HEK293 (cell line): ENCODE measurements at regions not wholly inside any gene's neighbourhood (a gene's known extent, or its start where the extent isn't known, plus 50 kb on each side); places are given as distances from the start of the nearest gene placed in this dataset.

Experiments used
- CTCF ChIA-PET: fragments of 350-600 bp; formaldehyde crosslinking; extraction: SDS; loops from one replicate; lab custom pipeline; 2021; ENCODE audit warnings: antibody characterized with exemption; lab: Yijun Ruan, JAX
- POLR2A ChIA-PET: fragments of 300-600 bp; formaldehyde crosslinking; extraction: SDS; loops from one replicate; lab custom pipeline; 2020; ENCODE audit warnings: antibody characterized with exemption, inconsistent platforms; lab: Yijun Ruan, JAX
- H3K27ac ChIP-seq: fragments of 200-500 bp; sonication (Bioruptor generic); 2 replicates; pipeline ENCODE4 v1.5.1; 2014; ENCODE audit warnings: low read depth, low read length, control low read depth, inconsistent platforms; ENCODE audit errors: extremely low read depth
- H3K36me3 ChIP-seq, 2 experiments: fragments of 200-500 bp in 1 of 2; sonication (Bioruptor generic) in 1 of 2; 1 replicate in 1 of 2; 2 replicates in 1 of 2; pipeline ENCODE4 v1.5.1; 2014 to 2017; ENCODE audit warnings: inconsistent platforms in 2 of 2, low read length in 2 of 2; ENCODE audit not compliant: control insufficient read depth in 2 of 2, insufficient read depth in 1 of 2
- H3K4me1 ChIP-seq: fragments of 200-500 bp; sonication (Bioruptor generic); 2 replicates; pipeline ENCODE4 v1.5.1; 2014; ENCODE audit warnings: mild to moderate bottlenecking, low read length, inconsistent platforms; ENCODE audit not compliant: control insufficient read depth, insufficient read depth
- H3K4me3 ChIP-seq: 2 replicates; pipeline ENCODE4 v1.5.1; 2011; ENCODE audit warnings: low read depth, mild to moderate bottlenecking, control low read depth, low read length, moderate library complexity
- H3K9me3 ChIP-seq: fragments of 200-500 bp; sonication (Bioruptor generic); 2 replicates; pipeline ENCODE4 v1.5.1; 2014; ENCODE audit warnings: low read depth, low read length, inconsistent platforms; ENCODE audit not compliant: control insufficient read depth, insufficient read depth
- HOXA7 ChIP-seq: sonication (generic); formaldehyde crosslinking; IDR thresholded peaks from 2 replicates; pipeline ENCODE4 v1.8.1; 2022; ENCODE audit warnings: missing genetic modification reagents, borderline replicate concordance
- HOXC10 ChIP-seq: sonication (generic); formaldehyde crosslinking; IDR thresholded peaks from 2 replicates; pipeline ENCODE4 v1.8.1; 2023; ENCODE audit warnings: mild to moderate bottlenecking, missing genetic modification reagents
- KLF8 ChIP-seq: fragments of 450-650 bp; formaldehyde crosslinking; IDR thresholded peaks from 2 replicates; pipeline ENCODE4 v1.5.1; 2016; ENCODE audit warnings: missing biosample characterization, missing genetic modification characterization
- SETDB1 ChIP-seq: IDR thresholded peaks from one replicate; pipeline ENCODE4 v1.6.1; 2017; ENCODE audit warnings: mild to moderate bottlenecking, low read length, moderate library complexity, mixed read lengths; ENCODE audit not compliant: insufficient read length
- ZBTB1 ChIP-seq: fragments of 450-650 bp; formaldehyde crosslinking; IDR thresholded peaks from 2 replicates; pipeline ENCODE4 v1.5.1; 2016; ENCODE audit warnings: missing biosample characterization, missing genetic modification characterization
- ZBTB20 ChIP-seq: fragments of 450-650 bp; formaldehyde crosslinking; IDR thresholded peaks from 2 replicates; pipeline ENCODE4 v1.5.1; 2016; ENCODE audit warnings: missing biosample characterization, missing genetic modification characterization
- ZNF132 ChIP-seq: fragments of 450-650 bp; formaldehyde crosslinking; IDR thresholded peaks from 2 replicates; pipeline ENCODE4 v1.5.1; 2017; ENCODE audit warnings: missing biosample characterization, missing genetic modification characterization, borderline replicate concordance
- ZNF19 ChIP-seq: fragments of 450-650 bp; formaldehyde crosslinking; IDR thresholded peaks from 2 replicates; pipeline ENCODE4; 2016; ENCODE audit warnings: missing biosample characterization, missing genetic modification characterization, low read depth
- ZNF211 ChIP-seq: fragments of 450-650 bp; formaldehyde crosslinking; IDR thresholded peaks from 2 replicates; pipeline ENCODE4 v1.5.1; 2016; ENCODE audit warnings: low read depth, missing biosample characterization, missing genetic modification characterization
- ZNF660 ChIP-seq: fragments of 450-650 bp; IDR thresholded peaks from 2 replicates; pipeline ENCODE4 v1.5.1; 2018; ENCODE audit warnings: missing biosample characterization, mild to moderate bottlenecking, missing genetic modification characterization
- TF ChIP-seq, protein P1 (sequence below): fragments of 450-650 bp; formaldehyde crosslinking; conservative IDR thresholded peaks from 2 replicates; pipeline ENCODE4 v1.5.1; 2016; ENCODE audit warnings: low read depth, missing biosample characterization, missing genetic modification characterization
- TF ChIP-seq, protein P2 (sequence below): fragments of 450-650 bp; IDR thresholded peaks from 2 replicates; pipeline ENCODE4 v1.5.1; 2018; ENCODE audit warnings: missing biosample characterization, mild to moderate bottlenecking, missing genetic modification characterization
- TF ChIP-seq, protein P3 (sequence below): fragments of 450-650 bp; formaldehyde crosslinking; IDR thresholded peaks from 2 replicates; pipeline ENCODE4 v1.5.1; 2017; ENCODE audit warnings: missing biosample characterization, missing genetic modification characterization
- TF ChIP-seq, protein P4 (sequence below): fragments of 450-650 bp; formaldehyde crosslinking; IDR thresholded peaks from 2 replicates; pipeline ENCODE4 v1.5.1; 2016; ENCODE audit warnings: missing biosample characterization, missing genetic modification characterization
- TF ChIP-seq, protein P5 (sequence below): fragments of 450-650 bp; formaldehyde crosslinking; IDR thresholded peaks from 2 replicates; pipeline ENCODE4 v1.5.1; 2017; ENCODE audit warnings: missing biosample characterization, mild to moderate bottlenecking, missing genetic modification characterization, moderate library complexity
- TF ChIP-seq, protein P6 (sequence below): fragments of 450-650 bp; formaldehyde crosslinking; IDR thresholded peaks from 2 replicates; pipeline ENCODE4 v1.5.0; 2017; ENCODE audit warnings: missing biosample characterization, missing genetic modification characterization, borderline replicate concordance

DNA sequence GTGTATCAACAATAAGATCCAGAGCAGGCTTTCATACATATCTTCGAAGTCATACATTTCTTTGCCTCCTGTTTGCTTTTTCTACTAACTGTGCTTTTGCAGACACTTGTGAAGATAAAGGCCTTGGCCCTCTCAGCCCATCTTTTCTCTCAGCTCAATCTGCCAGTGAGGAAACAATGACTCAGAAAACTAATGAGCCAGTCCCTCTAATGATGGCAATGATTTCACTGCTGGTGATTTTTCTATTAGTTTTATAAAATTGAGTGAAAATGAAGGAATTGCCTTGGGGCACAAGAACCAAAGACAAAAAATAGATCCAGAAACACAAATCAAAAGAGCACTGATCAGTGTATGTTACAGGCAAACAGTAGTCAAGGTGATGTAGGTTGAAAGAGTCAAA lies 167.7 kb upstream of the PPP2R2B start (continued):
- TF ChIP-seq ZNF19 (tag by site-specific recombination) = no peak
- TF ChIP-seq, protein P1, sequence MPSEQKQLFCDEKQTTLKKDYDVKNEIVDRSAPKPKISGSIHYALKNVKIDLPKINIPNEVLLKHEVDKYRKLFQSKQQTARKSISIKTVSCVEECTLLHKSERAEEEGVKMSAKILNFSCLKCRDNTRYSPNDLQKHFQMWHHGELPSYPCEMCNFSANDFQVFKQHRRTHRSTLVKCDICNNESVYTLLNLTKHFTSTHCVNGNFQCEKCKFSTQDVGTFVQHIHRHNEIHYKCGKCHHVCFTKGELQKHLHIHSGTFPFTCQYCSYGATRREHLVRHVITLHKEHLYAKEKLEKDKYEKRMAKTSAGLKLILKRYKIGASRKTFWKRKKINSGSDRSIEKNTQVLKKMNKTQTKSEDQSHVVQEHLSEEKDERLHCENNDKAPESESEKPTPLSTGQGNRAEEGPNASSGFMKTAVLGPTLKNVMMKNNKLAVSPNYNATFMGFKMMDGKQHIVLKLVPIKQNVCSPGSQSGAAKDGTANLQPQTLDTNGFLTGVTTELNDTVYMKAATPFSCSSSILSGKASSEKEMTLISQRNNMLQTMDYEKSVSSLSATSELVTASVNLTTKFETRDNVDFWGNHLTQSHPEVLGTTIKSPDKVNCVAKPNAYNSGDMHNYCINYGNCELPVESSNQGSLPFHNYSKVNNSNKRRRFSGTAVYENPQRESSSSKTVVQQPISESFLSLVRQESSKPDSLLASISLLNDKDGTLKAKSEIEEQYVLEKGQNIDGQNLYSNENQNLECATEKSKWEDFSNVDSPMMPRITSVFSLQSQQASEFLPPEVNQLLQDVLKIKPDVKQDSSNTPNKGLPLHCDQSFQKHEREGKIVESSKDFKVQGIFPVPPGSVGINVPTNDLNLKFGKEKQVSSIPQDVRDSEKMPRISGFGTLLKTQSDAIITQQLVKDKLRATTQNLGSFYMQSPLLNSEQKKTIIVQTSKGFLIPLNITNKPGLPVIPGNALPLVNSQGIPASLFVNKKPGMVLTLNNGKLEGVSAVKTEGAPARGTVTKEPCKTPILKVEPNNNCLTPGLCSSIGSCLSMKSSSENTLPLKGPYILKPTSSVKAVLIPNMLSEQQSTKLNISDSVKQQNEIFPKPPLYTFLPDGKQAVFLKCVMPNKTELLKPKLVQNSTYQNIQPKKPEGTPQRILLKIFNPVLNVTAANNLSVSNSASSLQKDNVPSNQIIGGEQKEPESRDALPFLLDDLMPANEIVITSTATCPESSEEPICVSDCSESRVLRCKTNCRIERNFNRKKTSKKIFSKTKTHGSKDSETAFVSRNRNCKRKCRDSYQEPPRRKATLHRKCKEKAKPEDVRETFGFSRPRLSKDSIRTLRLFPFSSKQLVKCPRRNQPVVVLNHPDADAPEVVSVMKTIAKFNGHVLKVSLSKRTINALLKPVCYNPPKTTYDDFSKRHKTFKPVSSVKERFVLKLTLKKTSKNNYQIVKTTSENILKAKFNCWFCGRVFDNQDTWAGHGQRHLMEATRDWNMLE (tag by site-specific recombination) = no peak
- TF ChIP-seq HOXC10 = no peak
- no peak for TF ChIP-seq ZNF211 (tag by site-specific recombination)
- TF ChIP-seq, protein P2, sequence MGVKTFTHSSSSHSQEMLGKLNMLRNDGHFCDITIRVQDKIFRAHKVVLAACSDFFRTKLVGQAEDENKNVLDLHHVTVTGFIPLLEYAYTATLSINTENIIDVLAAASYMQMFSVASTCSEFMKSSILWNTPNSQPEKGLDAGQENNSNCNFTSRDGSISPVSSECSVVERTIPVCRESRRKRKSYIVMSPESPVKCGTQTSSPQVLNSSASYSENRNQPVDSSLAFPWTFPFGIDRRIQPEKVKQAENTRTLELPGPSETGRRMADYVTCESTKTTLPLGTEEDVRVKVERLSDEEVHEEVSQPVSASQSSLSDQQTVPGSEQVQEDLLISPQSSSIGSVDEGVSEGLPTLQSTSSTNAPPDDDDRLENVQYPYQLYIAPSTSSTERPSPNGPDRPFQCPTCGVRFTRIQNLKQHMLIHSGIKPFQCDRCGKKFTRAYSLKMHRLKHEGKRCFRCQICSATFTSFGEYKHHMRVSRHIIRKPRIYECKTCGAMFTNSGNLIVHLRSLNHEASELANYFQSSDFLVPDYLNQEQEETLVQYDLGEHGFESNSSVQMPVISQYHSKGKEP (tag by site-specific recombination) = no peak
- TF ChIP-seq ZBTB20 (tag by site-specific recombination) = no peak
- TF ChIP-seq, protein P3, sequence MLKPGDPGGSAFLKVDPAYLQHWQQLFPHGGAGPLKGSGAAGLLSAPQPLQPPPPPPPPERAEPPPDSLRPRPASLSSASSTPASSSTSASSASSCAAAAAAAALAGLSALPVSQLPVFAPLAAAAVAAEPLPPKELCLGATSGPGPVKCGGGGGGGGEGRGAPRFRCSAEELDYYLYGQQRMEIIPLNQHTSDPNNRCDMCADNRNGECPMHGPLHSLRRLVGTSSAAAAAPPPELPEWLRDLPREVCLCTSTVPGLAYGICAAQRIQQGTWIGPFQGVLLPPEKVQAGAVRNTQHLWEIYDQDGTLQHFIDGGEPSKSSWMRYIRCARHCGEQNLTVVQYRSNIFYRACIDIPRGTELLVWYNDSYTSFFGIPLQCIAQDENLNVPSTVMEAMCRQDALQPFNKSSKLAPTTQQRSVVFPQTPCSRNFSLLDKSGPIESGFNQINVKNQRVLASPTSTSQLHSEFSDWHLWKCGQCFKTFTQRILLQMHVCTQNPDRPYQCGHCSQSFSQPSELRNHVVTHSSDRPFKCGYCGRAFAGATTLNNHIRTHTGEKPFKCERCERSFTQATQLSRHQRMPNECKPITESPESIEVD = no peak

DNA sequence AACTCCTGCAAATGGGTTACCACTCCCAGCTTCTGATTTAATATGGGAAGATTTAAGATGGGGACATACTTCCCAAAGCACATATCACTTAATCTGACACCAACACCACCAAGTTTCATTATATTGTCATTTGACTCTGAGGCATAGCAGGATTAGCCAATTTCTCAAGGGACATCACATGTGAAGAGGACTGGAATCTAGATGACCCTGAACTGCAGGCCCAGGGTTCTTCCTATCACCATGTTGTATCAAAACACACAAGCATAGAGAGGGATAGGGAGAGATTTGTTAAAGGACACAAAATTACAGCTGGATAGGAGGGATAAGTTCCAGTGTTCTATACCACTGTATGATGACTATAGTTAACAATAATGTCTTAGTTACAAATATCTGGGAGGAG lies 168.3 kb upstream of the PPP2R2B start:
- TF ChIP-seq ZNF660 = no peak
- TF ChIP-seq, protein P4, sequence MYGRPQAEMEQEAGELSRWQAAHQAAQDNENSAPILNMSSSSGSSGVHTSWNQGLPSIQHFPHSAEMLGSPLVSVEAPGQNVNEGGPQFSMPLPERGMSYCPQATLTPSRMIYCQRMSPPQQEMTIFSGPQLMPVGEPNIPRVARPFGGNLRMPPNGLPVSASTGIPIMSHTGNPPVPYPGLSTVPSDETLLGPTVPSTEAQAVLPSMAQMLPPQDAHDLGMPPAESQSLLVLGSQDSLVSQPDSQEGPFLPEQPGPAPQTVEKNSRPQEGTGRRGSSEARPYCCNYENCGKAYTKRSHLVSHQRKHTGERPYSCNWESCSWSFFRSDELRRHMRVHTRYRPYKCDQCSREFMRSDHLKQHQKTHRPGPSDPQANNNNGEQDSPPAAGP = no peak
- TF ChIP-seq, protein P5, sequence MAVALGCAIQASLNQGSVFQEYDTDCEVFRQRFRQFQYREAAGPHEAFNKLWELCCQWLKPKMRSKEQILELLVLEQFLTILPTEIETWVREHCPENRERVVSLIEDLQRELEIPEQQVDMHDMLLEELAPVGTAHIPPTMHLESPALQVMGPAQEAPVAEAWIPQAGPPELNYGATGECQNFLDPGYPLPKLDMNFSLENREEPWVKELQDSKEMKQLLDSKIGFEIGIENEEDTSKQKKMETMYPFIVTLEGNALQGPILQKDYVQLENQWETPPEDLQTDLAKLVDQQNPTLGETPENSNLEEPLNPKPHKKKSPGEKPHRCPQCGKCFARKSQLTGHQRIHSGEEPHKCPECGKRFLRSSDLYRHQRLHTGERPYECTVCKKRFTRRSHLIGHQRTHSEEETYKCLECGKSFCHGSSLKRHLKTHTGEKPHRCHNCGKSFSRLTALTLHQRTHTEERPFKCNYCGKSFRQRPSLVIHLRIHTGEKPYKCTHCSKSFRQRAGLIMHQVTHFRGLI (tag by site-specific recombination) = no peak
- TF ChIP-seq ZBTB1 = no peak
- TF ChIP-seq, protein P6, sequence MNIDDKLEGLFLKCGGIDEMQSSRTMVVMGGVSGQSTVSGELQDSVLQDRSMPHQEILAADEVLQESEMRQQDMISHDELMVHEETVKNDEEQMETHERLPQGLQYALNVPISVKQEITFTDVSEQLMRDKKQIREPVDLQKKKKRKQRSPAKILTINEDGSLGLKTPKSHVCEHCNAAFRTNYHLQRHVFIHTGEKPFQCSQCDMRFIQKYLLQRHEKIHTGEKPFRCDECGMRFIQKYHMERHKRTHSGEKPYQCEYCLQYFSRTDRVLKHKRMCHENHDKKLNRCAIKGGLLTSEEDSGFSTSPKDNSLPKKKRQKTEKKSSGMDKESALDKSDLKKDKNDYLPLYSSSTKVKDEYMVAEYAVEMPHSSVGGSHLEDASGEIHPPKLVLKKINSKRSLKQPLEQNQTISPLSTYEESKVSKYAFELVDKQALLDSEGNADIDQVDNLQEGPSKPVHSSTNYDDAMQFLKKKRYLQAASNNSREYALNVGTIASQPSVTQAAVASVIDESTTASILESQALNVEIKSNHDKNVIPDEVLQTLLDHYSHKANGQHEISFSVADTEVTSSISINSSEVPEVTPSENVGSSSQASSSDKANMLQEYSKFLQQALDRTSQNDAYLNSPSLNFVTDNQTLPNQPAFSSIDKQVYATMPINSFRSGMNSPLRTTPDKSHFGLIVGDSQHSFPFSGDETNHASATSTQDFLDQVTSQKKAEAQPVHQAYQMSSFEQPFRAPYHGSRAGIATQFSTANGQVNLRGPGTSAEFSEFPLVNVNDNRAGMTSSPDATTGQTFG (tag by site-specific recombination) = no peak
- no peak for TF ChIP-seq KLF8 (tag by site-specific recombination)
- TF ChIP-seq SETDB1 = no peak
- TF ChIP-seq HOXA7 = no peak
- TF ChIP-seq, protein P3 = no peak
- no peak for TF ChIP-seq ZNF132 (tag by site-specific recombination)
- ChIA-PET POLR2A (no interaction called here), CTCF (interaction anchor here (0.6 kb wide), 1 partner anchor 29 kb away, joined by 4 read pairs; no protein-coding TSS in a partner anchor)
- no peaks in the 10 kb centered on the region for H3K9me3 ChIP-seq
- no peak overlapping the region for H3K27ac ChIP-seq
- H3K4me1 ChIP-seq = no peaks in the 10 kb centered on the region
- H3K36me3 ChIP-seq = no peaks in the 10 kb centered on the region
- no peak overlapping the region for H3K4me3 ChIP-seq
